HG03575 (cell line): ENCODE measurements at regions not wholly inside any gene's neighbourhood (a gene's known extent, or its start where the extent isn't known, plus 50 kb on each side); places are given as distances from the start of the nearest gene placed in this dataset.
A peak's percentile ranks its signal among the peaks of the same experiment; 100 is the strongest.
"Not testable (repeated sequence)": the region's sequence is repeated elsewhere in the genome, so short reads cannot be mapped to it uniquely, and the experiment has no call there.

Experiments
- ATAC-seq: cut with Tn5 transposase; IDR thresholded peaks from one replicate; pipeline ENCODE4 v1.9.1; 2021; ENCODE audit not compliant: unreplicated experiment, insufficient number of reproducible peaks, low FRiP score; ENCODE audit errors: extremely low read depth

GRCh38 chr1:221972276-221973235 lies 230.7 kb upstream of the DUSP10 start:
- no peak for ATAC-seq

- ATAC-seq = not testable (repeated sequence)
Measured at GRCh38 chr1:221971035-221971434, 229.1 kb upstream of the DUSP10 start.

- not testable (repeated sequence) for ATAC-seq
Measured at GRCh38 chr1:221969298-221969858, 227.5 kb upstream of the DUSP10 start.

- not testable (repeated sequence) for ATAC-seq
Measured at GRCh38 chr1:221967538-221967937, 225.6 kb upstream of the DUSP10 start.

- not testable (repeated sequence) for ATAC-seq
Measured at GRCh38 chr1:221966888-221967287, 225.0 kb upstream of the DUSP10 start.

- not testable (repeated sequence) for ATAC-seq
Measured at GRCh38 chr1:221965891-221966290, 224.0 kb upstream of the DUSP10 start.

- no peak for ATAC-seq
Measured at GRCh38 chr1:221965252-221965651, 223.4 kb upstream of the DUSP10 start.

GRCh38 chr1:221963742-221964141 lies 221.9 kb upstream of the DUSP10 start:
- ATAC-seq = no peak

GRCh38 chr1:221962385-221962784 lies 220.5 kb upstream of the DUSP10 start:
- ATAC-seq = no peak

GRCh38 chr1:221961532-221962292 lies 219.8 kb upstream of the DUSP10 start:
- ATAC-seq = peak; percentile 95

- not testable (repeated sequence) for ATAC-seq
Measured at GRCh38 chr1:221958161-221958562, 216.3 kb upstream of the DUSP10 start.

- ATAC-seq = not testable (repeated sequence)
Measured at GRCh38 chr1:221957350-221957749, 215.5 kb upstream of the DUSP10 start.

GRCh38 chr1:221949996-221950395 lies 208.1 kb upstream of the DUSP10 start:
- ATAC-seq = no peak

GRCh38 chr1:221948459-221948858 lies 206.6 kb upstream of the DUSP10 start:
- no peak for ATAC-seq

- no peak for ATAC-seq
Measured at GRCh38 chr1:221947731-221948130, 205.8 kb upstream of the DUSP10 start.

- no peak for ATAC-seq
Measured at GRCh38 chr1:221946768-221947167, 204.9 kb upstream of the DUSP10 start.

- ATAC-seq = no peak
Measured at GRCh38 chr1:221945669-221946068, 203.8 kb upstream of the DUSP10 start.

- ATAC-seq = no peak
Measured at GRCh38 chr1:221944247-221944870, 202.5 kb upstream of the DUSP10 start.

- ATAC-seq = no peak
Measured at GRCh38 chr1:221940631-221941030, 198.7 kb upstream of the DUSP10 start.
